ENCODE measurements at regions not wholly inside any gene's neighbourhood (a gene's known extent, or its start where the extent isn't known, plus 50 kb on each side); places are given as distances from the start of the nearest gene placed in this dataset.

GRCh38 chr1:78226784-78227183 is 181.0 kb downstream of the GIPC2 start:
- TF ChIP-seq CTCF (IDR thresholded peaks at IDR 0.05; ENCODE audit: low read depth, low read length) = no peak
- TF ChIP-seq EZH2phosphoT487 (IDR thresholded peaks at IDR 0.05; ENCODE audit: low read depth) = no peak

Measured in OCI-LY3 (cell line).